Inflammatory macrophage treated with lipopolysaccharide for 4 hours (primary cell): ENCODE measurements at regions not wholly inside any gene's neighbourhood (a gene's known extent, or its start where the extent isn't known, plus 50 kb on each side); places are given as distances from the start of the nearest gene placed in this dataset.

Source experiments
- DNase-seq: peaks from one replicate; pipeline ENCODE4 v3.0.0-alpha.2; 2020

DNA sequence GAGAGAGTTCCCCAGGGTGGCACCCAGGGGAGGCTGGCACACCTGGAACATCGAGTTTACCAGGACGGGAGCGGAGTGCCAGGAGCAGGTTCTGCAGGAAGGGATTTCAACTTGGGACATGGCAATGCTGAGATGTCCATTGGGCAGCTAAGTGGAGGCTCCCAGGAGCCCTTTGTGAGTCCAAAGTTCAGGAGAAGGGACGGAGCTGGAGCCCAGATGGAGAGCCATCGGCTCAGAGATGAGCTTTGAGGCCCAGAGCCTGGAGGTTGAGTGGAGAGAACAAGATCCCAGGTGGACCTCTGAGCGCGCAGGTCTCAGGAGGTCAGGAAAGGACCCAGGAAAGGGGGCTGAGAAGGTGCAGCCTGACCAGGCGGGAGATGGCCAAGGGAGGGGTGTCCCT lies 67.5 kb upstream of the AFDN start:
- no peak for DNase-seq

DNA sequence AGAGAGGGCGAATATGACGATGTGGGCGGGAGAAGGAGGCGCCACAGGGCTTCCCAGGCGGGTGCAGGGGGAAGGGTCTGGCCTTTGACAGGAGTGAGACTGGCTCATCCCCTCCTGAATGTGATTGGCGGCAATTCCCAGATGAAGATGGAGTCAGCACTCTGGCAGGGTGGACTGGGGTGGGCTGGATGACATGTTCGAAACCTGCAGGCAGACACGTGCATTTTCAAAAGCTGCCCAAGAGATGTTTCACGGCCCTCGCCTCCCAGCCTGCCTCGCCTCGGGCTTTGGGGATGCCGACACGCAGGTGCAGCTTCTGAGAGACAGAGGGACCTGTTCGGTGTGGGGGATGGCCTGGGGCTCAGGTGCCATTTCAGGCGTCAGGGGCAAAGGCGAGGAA lies 66.8 kb upstream of the AFDN start:
- DNase-seq, result no peak

DNA sequence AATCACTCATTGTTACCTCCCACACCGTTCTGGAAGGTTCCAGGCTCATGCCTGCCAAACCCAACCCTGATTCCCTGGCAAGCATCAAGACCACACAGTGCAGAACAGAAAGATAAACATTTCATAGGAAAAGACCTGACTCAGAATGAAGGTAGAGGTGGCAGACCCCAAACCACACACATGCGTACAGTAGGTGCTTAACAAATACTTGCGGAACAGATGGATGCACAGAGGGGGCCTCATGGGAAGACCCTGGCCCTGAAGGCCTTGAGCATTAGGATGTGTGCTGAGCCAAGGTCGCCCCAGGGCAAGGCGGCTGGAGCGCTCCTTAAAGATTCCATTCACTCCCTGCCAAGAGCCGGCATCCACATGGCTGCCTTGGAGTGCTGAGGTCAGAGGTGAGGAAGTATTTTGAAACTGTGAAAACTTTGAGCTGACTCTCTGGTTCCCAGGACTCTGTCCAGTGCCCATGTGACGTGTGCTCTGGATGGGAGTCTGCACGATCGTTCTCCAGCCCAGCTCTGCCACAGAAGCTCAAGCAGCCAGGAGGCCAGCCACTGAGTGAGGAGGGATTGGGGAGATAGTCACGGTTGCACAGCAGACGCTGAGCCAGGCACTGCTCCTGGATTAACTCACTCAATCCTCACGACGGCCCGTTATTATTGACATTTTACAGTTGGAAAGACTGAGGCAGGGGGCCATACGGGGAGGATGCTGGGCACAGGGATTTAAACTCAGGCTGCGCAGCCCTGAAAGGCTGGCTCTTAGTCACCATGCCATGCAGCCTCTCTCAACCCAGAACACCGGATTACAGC lies 65.5 kb upstream of the AFDN start:
- no peak for DNase-seq

DNA sequence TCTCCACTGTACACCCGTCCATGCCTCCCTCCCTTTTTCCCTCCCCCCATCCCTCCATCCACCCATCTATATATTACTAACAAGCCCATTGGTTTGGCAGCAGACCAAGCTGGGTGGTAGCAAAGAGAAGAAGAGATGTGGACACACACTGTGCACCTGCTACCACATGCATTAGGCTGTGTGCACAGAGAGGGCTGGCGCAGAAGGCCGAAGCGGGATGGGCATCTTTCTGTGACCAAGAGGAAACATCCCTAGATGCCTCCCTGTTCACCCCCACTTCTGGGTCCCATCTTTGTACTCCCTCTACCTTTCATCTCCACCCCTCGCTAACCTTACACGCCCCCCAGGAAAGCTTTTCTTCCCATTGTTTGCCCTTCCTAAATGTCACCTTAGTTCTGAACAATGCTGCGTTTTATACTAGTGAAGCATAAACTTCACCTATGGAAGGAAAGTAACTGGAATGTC lies 64.9 kb upstream of the AFDN start:
- no peak for DNase-seq

DNA sequence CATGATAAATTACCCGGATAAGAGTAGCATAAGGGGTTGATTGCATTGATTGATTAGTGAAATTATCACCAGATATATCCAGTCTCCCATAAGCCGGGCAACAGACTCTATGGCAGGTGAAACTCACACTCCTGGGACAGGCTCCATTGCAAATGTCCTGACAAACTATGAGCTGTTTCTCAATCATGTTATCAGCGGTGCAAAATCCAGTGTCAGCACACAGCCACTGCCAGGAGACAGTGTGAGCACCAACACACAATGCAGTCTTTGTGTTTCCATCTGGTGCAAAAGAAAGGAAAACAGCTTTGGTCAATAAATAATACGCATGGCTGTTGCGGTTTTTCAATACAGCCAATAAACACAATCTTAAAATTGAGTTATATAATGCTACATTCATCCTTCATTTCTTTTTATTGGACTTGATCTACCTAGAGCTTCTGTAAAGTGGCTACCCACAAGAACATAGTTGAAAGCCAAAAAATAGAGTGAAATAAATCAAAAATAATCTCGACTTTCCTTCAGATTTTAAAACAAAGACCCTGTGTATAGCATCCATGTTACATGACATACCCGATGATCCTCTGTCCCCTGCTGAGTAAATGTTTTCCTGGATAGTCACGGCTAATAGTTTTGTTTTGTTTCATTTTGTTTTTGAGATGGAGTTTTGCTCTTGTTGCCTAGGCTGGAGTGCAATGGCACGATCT lies 64.3 kb upstream of the AFDN start:
- no peak for DNase-seq

DNA sequence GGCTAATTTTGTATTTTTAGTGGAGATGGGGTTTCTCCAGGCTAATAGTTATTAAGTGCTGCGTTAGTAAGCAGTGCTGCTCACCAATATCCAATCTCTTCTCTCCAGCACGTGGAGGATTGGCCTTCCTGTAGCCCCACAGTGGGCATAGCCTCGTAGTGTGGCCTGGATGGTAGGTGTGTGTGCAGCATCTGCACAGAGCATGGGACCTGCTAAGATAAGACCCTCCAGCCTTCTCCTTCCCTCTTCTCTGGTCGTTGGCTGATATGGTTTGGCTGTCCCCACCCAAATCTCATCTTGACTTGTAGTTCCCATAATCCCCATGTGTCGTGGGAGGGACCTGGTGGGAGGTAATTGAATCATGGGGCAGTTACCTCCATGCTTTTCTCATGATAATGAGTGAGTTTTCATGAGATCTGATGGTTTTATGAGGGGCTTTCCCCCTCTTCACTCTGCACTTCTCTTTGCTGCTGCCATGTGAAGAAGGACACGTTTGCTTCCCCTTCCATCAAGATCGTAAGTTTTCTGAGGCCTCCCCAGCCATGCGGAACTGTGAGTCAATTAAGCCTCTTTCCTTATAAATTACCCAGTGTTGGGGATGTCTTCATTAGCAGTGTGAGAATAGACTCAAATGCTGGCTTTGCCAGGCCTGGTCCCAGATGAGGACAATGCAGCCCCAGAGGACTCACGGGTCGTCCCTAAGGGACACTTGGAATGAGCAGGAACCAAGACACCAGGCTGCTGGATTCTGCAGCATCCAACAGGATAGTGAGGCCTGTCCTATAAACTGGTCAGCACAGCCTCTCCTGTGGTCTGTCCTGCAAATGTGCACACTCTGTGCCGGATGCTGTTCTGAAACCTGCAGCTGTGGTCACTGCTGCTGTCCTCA lies 63.4 kb upstream of the AFDN start:
- DNase-seq, result no peak

DNA sequence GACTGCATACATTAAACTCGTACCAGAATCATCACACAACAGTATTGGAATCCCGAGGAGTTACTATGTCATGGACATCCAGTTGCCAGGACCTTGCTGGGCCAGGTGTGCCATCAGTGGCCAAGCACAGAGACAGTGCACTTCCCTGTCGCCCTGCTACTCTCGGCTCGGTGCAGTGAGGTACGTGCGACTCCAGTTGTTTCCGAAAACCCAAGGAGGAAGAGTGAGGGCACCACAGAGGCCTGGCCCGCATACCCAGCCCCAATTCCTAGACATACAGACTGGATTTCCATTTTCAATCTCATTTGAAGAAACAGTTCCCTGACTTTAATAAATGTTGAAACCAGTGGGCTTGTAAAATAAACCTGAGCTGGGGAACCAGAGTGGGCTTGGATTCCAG lies 62.5 kb upstream of the AFDN start:
- DNase-seq, result no peak

DNA sequence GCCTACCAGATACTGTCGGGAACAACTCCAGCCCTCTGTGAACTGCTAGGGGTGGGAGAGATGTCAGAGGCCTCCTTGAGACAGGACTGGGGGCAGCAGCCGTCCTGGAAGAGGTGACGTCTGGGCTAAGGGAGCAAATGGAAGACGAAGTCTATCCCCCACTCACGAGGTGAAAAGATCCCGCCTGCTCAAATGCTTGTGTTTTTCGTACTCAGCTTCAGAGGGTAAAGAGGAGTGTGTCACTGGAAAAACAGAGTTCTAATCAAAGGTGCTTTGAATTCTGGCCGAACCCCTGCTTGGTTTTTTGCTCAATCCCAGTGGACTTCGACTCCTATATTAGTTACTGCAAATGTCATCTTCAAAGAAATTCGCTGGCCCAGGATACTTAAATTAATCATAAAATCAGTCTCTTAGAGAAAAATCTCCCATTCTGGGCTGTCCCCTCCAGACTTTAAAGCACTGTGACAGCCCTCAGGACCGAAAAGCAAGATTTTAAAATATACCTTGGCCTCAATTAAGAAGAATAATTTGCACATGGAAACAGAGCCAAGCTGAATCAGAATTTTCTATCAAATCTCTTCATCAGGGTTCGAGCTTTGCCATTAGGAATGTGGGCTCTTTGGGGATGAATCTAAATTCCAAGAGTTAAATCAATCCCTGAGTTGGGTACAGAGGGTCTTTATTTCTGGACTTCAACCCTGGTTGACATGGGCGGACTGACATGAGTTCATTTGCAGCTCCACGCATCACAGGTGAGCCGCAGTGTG lies 61.8 kb upstream of the AFDN start:
- DNase-seq, result no peak

DNA sequence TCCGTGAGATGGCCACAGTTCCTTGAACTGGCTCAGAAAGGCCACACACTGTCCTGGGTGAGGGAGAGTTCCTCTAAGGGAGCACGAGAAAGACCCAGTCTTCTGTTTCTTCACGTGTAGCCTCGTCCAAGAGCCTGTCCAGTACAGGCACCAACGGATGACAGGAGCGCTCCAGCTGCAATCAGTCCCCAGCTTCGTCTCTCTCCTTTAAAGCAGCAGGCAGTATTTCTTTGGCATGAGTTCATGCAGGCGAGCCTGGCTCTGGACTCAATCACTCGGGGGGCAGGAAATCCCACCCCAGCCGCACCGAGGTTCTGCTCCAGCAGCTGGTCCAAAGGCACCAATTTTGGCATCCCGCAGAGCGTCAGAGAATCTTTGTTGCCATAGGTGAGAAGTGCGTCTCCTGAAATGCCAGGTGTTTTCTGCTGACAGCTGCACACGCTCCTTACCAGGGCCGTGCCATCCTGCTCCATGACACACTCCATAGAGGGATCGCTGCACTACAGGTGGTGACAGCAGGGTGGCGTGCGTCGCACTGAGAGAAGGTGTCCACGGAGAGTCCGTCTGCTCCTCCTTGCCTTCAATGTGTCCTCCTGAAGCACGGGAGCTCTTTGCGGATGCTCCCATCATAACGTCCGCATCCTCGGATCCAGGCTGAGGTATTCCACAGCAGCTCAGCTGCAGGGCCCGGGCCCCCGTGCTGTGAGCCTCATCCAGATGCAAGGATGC lies 59.6 kb upstream of the AFDN start:
- DNase-seq, result no peak

DNA sequence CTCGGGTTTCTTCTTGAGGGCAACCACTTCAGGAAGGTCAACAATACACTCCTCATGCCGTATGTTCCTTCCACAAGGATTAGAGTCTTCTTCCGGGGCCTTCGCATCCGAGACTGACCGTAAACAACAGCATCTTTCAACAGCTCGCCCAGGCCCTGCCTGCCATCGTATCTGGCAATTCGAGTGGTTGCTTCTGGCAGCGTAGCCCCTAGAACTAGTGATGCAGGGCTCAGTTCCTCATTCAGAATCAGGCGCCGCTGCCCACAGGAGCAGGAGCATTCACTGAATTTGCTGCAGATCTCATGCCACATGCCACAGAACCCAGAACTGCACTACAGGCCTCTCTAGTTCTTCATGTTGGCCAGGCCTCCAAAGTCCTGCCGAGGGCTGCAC lies 59.0 kb upstream of the AFDN start:
- DNase-seq, result no peak

DNA sequence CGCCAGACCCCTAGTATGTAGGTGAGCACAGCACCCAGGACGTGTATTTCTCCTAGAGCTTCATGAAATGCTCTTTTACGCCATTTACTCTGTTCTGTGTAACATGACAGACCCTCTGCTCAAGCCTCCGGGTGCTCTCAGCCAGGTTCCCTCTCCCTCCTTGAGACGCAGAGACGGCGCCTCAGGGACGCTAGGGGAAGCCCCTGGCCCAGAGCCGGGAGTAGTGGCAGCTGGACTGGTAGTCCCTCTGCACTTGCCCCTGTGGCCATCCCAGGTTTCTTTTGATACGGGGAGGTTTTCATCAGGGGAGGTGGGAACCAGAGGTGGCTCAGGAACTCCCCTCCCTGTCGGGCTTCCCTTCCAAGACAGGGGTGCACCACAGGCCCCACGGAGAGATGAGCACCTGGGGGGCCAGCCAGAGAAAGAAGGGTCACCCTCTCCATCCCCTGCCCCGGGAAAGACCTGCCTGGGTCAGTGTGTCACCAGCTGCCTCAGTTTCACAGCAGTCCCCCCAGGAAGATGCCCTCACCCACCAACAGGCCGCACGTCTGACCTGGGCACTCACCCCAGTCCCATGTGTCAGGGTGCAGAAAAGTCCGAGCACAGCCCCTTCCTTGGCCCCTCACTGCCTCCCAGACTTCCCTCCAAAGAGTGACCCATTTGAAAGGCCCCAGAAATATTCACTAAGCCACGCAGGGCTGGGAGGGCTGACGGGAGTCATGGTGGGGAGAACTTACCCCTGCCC lies 58.1 kb upstream of the AFDN start:
- DNase-seq, result no peak

DNA sequence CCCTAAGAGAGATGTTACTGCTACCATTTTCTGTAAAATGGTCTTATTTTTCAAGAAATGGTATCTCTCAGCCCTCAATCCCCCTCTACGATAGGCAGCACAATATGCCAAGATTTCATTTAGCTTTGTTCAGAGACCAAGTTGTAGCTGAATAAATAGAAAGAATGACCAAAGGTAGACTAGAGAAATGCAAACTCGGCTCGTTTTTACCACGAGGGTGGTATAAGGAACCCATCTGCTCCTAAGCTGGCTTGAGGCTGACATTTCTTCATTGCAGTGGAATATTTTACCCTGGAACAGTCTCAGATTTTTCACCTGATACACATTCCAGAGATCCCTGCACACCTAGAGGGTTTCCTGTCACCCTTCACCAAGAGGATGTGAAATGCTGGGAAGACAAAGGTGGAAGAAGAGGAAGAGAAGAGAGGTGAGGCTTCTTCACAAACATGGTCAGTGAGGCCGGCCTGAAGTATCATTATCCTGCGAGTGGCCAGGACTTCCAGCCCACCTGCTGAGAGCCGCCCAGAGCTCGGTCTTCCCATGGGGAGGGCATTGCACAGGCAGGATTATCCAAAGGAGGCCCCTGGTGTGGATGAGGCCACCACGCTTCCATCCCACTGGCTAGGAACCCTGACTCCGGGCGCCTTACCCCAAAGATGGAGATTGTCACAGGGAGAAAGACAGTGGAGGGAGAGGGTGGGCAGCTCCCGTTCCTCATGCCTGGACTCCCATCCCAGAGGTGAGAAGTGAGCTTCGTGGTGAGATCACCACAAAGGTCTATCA lies 57.1 kb upstream of the AFDN start:
- no peak for DNase-seq

DNA sequence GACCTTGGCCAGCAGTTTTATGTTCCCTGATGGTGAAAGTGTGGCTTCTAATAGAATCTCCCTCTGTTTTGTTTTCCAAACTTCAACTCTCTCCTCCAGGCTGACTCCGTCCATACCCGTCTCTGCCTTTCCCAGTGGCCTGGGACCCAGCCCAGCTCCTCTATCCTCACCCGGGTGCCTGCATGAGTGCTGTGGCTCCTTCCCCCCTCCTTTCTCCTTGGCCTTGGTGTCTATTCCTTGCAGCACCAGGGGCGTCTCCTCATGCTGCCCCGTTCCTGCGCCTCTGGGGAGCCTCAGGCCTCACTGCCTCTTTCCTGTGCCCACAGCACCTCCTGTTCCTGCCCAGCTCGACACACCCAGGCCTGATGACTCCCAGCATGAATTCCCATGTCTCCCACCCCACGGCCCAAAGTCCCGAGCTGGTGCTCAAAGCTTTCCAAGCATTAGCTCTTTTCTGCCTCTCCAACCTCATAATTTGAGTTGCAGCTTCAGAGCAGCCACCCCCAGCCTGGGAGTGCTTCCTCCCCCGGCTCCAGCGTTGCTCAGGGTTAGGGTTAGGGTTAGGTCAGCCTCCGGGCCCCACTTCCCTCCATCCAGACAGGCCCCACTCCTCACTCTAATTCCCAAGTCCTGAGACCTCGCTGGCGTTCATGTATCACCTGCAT lies 56.3 kb upstream of the AFDN start:
- no peak for DNase-seq

DNA sequence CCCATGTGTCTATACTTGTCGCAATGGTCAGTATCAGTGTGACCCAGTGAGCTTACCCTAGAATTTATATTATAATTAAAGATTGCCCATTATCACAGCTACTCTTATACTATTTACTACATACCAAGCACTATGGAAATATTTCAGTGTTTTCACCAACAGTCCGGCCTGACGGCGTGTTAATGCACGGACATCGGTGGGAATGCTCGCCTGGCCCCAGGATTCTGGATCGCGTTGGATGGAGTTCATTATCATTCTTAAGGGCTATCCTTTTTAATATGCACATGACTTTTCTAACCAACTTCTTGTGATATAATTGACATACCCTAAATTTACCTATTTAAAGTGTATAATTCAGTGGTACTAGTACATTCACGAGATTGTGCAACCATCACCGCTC lies 51.8 kb upstream of the AFDN start:
- DNase-seq, result no peak

DNA sequence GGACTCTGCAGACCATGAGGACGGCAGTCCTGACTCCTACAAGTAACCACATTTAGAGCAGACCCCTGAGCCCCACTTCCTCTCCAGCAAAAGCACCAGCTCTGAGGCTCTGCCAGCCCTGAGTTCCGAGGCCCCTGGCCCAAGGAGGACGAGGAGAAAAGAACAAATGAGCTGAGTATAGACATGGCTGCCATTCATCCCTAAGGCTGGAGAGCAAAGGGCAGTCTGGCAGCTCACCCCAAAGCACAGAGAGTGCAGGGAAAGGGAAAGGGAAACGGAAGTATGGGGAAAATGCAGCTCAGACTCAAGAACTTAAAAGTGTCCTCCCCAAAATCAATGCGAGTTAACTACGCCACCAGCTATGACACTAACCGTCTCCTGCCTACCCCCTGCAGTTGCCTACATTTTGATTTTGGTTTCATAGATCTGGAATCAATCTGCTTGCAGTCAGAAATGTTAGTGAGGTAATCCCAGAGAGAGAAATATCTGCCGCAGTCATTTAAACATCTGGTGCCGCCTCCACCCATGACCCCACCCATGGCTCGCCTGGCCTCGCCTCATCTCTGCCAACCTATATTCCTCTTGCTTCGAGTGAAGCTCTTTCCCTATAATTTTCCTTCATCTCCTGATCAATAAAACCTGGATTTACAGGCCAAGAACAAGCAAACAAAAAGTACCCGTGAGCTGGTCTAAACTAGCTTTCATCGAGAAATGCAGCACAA lies 49.6 kb upstream of the AFDN start:
- no peak for DNase-seq
